Activated CD4-positive, CD25-positive, alpha-beta regulatory T cell treated with anti-CD3 and anti-CD28 coated beads, Interleukin-2, amount 50 U/mL, for 24 hours (primary cell): ENCODE measurements at regions not wholly inside any gene's neighbourhood (a gene's known extent, or its start where the extent isn't known, plus 50 kb on each side); places are given as distances from the start of the nearest gene placed in this dataset.

ENCODE experiments used
- ATAC-seq, 2 donors: fragments of 150-1000 bp; cut with Tn5 transposase; one replicate each; pipeline ENCODE4 v1.10.0; 2021; ENCODE audit warnings: mild to moderate bottlenecking in 1 of 2, moderate library complexity in 1 of 2

GRCh38 chr20:58109126-58109880, 119.2 kb downstream of the ANKRD60 start:
- no peak for ATAC-seq

DNA sequence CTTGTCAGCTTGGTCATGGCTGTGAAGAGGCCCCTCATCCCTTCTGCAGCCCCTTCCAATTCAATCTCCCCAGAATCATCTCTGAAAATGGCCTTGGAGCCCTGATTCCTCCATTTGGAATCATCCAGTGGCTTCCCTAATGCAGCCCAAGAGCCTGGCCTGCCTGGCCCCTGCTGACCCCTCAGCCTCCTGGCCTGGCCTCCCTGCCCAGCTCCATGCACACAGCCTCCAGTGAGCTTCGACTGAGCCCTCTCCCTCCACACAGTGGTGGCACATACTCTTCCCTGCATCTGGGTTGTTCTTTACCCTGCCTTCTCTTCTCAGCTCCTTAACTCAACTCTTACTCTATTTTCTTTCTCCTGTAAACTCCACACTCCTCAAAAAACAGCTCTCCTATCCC, 120.9 kb downstream of the ANKRD60 start:
- ATAC-seq: no peak

DNA sequence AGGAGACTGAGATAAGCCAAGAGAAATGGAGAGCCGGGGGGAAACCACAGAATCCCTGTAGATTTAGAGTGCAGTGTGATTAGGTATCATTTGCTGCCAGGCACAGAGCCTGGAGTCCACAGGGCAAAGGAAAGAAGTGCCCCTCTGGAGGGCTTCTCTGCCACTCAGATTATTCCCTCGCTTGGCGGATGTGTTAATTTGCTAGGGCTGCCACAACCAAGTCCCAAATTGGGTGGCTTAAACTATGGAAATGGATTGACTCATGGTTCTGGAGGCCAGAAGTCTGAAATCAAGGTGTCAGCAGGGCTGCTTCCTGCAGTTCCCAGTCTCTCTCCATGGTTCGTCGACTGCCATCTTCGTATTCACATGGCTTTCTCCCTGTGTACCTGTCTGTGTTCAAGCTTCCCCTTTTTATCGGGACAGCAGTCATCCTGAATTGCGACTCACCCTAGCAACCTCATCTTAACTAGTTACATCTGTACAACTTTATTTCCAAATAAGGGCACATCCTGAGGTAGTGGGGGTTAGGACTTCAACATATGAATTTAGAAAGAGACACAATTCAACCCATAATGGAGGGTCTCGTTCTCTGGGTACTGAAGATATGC, 122.2 kb downstream of the ANKRD60 start:
- no peak for ATAC-seq

DNA sequence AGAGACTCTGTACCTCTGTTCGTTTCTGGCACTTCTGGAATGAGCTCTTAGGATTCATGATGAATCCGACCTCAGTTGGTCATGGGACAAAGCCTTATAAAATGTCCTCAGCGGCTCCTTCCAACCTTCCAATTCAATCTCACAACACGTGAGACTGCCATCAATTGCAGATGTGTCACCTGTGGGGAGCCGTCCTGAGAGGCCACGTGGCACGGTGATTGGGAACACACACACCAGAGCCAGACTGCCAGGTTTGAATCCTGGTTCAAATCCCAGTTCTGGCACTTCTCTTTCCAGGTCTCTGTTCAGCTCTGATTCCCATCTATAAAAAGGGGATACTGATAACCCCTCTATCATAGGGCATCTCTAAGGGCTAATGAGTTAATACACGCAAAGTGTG, 124.5 kb downstream of the ANKRD60 start:
- ATAC-seq: no peak

DNA sequence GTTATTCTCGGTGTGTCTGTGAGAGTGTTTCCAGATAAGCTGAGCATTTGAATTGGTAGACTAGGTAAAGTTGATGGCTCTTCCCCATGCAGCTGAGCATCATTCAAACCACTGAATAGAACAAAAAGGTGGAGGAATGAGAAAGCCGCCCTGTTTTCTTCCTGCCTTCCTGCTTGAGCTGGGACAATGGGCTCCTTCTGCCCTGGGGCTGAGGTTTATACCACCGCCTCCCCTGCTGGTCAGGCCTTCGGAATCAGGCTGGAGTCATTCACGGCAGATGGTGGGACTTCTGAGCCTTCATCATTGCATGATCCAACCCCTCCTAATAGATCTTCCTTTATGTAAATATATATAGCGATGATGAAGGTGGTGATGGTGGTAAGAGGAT, 124.9 kb downstream of the ANKRD60 start:
- ATAC-seq: no peak

DNA sequence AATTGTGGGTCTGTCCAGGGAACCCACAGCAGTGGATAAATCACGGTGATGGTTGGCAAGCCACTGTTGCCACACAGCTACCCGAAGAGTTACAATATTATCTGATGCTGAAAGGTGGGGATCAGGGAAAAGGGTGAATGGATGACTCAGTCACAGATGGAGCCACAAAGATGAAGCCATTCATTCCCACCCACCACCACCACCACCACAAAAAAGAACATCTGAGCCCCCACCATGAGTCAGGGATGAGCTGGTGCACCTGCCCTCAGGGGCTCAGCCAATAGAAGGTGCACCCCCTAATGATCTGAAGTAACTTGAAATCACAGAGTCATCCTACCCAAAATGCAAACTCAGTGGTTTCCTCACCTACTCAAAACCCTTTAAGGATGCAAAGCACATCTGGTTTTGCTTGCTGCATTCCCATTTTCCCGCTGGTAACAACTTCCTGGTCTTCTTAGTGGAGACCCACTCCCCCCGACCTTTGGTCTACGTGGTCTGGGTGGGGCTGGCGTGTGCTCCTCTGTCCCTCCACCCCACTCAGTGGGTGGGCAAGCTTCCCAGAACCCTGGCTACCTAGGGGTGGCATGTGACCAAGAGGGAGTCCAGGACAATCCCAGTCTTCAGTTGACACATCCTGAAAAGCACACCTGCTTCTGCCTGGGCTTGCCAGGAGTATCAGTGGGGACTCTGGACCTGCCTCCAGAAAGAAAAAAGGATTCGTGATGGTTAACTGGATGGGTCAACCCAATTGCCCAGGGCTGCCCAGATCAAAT, 125.5 kb downstream of the ANKRD60 start:
- peak; percentile 53 to 65 for ATAC-seq

- ATAC-seq: no peak
Observed at GRCh38 chr20:58102261-58102660, 126.2 kb downstream of the ANKRD60 start.

DNA sequence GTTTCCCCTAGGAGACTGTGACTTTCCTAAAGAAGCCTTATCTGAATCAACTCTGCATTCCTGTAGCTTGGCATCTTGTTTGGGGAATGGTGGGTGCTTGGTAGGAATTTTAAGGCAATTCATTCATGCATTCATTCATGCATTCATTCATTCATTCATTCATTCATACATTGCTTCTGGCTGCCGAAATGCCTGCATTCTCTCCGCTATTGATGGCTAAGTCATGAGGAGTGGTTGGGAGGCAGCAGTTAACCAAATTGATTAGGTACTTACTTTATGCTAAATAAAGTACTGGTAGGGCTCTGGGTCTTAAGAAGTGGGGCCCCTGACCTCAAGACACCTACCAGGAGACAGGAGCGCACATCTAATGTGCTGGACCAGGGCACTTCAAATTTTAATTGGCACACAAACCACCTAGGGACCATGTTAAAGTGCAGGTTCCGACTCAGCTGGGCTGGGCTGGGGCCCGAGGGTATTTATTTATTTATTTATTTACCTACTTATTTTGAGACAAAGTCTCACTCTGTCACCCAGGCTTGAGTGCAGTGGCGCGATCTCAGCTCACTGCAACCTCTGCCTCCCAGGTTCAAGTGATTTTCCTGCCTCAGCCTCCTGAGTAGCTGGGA, 127.6 kb downstream of the ANKRD60 start:
- ATAC-seq: no peak

GRCh38 chr20:58099956-58100730, 128.3 kb downstream of the ANKRD60 start:
- ATAC-seq: no peak

GRCh38 chr20:58099291-58099935, 129.0 kb downstream of the ANKRD60 start:
- ATAC-seq: no peak

DNA sequence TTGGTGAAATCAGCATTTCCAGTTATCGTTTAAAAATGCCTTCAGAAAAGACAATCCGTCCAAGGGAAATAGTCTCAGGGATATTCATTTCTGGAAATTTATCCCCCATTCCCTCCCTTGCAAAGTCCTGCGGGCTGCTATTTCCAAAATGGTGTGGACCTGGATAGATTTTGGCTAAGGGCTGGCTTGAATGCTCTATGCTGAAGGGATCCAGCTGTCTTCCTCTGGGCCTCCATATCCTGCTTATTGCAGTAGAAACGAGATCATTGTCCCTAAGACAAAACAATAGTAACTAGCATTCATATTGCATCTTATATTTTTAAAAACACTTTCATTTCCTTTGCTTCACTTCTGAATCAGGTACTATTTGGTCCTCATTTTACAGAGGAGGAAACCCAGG, 129.9 kb downstream of the ANKRD60 start:
- no peak for ATAC-seq

GRCh38 chr20:58097943-58098342, 130.5 kb downstream of the ANKRD60 start:
- ATAC-seq: no peak

DNA sequence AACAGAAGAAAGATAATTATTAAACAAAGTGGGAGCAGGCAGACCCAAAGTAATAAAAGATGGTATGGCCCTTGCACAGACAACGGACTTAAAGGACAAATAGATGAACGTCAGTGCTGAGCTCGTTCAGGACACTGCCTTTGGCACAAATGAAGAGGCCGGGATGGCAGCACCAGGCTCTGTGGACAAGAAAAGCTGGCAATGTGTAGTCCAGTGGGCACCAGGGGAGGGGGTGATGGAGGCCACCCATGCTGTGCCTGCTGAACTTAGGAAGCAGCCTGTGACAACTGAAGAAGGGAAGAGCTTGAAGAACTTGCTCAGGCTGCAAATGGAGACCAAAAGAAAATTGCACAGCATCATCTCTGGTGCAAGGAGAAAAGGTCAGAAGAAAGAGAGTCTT, 131.0 kb downstream of the ANKRD60 start:
- no peak for ATAC-seq

DNA sequence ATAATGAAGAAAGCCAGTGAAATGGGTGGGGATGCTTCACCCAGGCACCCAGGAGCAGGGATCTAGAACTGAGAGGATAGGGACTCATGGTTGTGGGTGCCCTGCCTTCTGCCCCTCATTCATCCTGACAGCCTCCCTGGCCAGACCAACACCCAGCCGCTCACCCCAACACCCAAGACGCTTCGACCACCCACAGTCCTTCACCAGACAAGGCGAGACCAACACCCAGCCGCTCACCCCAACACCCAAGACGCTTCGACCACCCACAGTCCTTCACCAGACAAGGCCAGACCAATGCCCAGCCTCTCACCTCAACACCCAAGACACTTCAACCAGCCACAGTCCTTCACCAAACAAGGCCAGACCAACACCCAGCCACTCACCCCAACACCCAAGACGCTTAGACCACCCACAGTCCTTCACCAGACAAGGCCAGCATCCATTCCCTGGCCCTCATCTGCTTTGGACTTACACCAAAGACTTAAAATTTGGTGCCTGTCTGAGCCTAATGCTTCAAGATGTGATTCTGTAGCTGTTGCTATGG, 131.5 kb downstream of the ANKRD60 start:
- ATAC-seq: no peak

GRCh38 chr20:58094698-58095097, 133.8 kb downstream of the ANKRD60 start:
- no peak for ATAC-seq

DNA sequence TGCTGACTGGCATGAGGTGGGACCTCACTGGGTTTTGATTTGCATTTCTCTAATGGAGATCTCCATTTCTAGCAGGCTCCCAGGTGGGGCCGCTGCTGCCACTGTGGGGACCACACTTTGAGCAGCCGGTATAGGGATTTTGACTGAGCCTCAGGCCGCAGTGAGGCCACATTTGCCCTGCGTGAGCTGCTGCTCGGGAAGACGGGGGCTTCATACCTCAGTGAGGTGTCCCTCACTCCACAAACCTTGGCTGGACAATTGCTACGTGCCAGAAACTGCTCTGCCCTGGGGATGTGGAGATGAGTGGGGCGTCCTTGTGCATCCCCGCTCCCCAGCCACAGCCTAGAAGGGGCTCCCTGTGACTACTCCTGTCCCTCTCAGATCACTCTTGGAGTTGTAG, 134.3 kb downstream of the ANKRD60 start:
- no peak for ATAC-seq

DNA sequence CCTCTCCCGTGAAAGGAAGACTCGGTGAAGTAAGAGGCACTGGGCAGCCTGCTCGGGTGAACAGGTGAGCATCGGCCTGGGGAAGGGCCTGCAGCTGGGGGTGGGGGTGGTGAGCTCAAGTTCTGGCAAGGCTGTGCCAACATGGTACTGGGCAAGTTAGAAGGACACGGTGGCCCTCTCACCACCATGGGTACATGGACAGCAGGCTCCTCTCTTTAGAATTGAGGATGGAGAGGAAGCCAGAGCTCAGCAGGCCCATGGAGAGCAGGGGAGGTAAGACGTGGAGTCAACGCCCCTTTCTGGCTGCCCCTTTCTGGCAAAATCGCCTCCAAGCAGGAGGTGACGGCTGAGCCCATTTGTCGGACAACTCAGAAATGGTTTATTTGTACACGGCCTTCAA, 135.6 kb downstream of the ANKRD60 start:
- ATAC-seq: no peak

DNA sequence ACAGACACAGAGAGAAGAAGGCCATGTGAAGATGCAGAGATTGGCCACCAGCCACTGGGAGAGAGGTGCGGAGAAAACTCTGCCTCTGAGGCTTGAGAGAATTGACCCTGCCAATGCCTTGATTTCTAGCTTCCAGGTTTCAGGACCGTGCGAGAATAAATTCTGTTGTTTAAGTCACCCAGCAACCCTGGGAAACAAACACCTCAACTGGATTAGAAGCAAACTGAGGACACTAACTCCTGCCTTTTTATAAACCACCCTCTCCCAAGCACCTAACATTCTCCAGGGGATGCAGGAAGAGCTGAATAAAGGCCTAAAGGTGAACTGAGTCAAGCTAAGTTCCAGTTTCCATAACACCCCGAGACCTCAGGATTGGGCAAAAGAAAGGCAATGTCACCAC, 136.1 kb downstream of the ANKRD60 start:
- no peak for ATAC-seq

- ATAC-seq: no peak
Observed at GRCh38 chr20:58091810-58092209, 136.6 kb downstream of the ANKRD60 start.

GRCh38 chr20:58090161-58090560, 138.3 kb downstream of the ANKRD60 start:
- ATAC-seq: no peak

DNA sequence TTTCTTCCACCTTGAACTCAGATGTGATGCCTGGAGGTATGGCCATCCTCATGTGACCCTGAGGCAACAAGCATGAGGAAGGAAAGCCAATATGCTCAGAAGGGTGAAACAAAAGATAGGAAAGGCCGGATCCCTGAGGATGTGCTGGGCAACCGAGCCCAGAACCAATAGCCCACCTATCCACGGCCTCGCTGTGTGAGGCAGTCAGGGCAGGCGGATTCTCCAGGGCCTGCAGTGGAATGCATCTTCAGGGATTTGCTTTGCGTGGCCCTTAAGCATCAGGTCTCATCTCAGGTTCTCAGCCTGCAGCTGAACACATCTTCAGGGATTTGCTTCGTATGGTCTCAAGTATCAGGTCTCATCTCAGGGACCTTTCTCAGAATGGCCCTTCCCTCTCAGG, 139.8 kb downstream of the ANKRD60 start:
- no peak for ATAC-seq

- ATAC-seq: no peak
Observed at GRCh38 chr20:58088105-58088504, 140.3 kb downstream of the ANKRD60 start.
